ENCODE measurements at regions not wholly inside any gene's neighbourhood (a gene's known extent, or its start where the extent isn't known, plus 50 kb on each side); places are given as distances from the start of the nearest gene placed in this dataset.

- TF ChIP-seq MYC (IDR thresholded peaks at IDR 0.05; ENCODE audit: low read depth, low read length): no peak
- no peak for TF ChIP-seq CTCF (IDR thresholded peaks at IDR 0.05; ENCODE audit: extremely low read depth in 1 of 2, insufficient read depth in 1 of 2, low read depth in 1 of 2, low read length in 2 of 2)
- no peak for TF ChIP-seq FOS (IDR thresholded peaks at IDR 0.05; ENCODE audit: borderline replicate concordance, insufficient read depth, low read length)
- no peak for TF ChIP-seq EZH2 (IDR thresholded peaks at IDR 0.05; ENCODE audit: borderline replicate concordance, low read depth, low read length, severe bottlenecking)
- TF ChIP-seq JUN (IDR thresholded peaks at IDR 0.05; ENCODE audit: borderline replicate concordance, insufficient read depth, insufficient read length, low read depth): no peak
- dilution Hi-C loops (cut with MboI; ENCODE audit: extremely low pct_ligation_motif_present, low sequenced_read_pairs) (no loop called here), intact Hi-C loops (cut with micrococcal nuclease) (no loop called here)
- H3K4me2 ChIP-seq (ENCODE audit: insufficient read depth, low read length): no peak overlapping the region
- no peaks in the 10 kb centered on the region for H3K9me1 ChIP-seq (replicated peaks; ENCODE audit: control insufficient read depth, extremely low read depth, insufficient read depth, low read length)
- POLR2A ChIA-PET: no interaction called here
- DNase-seq (ENCODE audit: low read depth, low spot score) (no peak), FAIRE-seq (no peak)
- no peak overlapping the region for H2AFZ ChIP-seq (ENCODE audit: low read depth, low read length)
- H3K27ac ChIP-seq (ENCODE audit: insufficient read depth, low read depth, low read length): no peak overlapping the region
- no peaks in the 10 kb centered on the region for H3K4me1 ChIP-seq (ENCODE audit: control insufficient read depth, extremely low read depth, insufficient read depth, low read length)
- no peak overlapping the region for H3K9ac ChIP-seq (replicated peaks; ENCODE audit: extremely low read depth, insufficient read depth, low read length)
- H3K36me3 ChIP-seq (ENCODE audit: control insufficient read depth in 2 of 2, extremely low read depth in 1 of 2, insufficient read depth in 2 of 2, low read length in 2 of 2): no peaks in the 10 kb centered on the region
- no peaks in the 10 kb centered on the region for H3K79me2 ChIP-seq (ENCODE audit: control insufficient read depth, insufficient read depth, low read length)
- H4K20me1 ChIP-seq (replicated peaks; ENCODE audit: control insufficient read depth, extremely low read depth, insufficient read depth, low read length): no peaks in the 10 kb centered on the region
- H3K4me3 ChIP-seq (replicated peaks in 1 of 3; ENCODE audit: insufficient read depth in 1 of 3, low read depth in 1 of 3, low read length in 3 of 3): no peak overlapping the region
- H3K9me3 ChIP-seq (replicated peaks; ENCODE audit: control insufficient read depth, insufficient read depth, low read length): no peaks in the 10 kb centered on the region
- BruUV-seq (replicated peaks): no TSS peak
- CTCF ChIA-PET: interaction anchor here (1.3 to 1.7 kb wide), 2 partner anchors 84 to 379 kb away, joined by 3 to 4 read pairs; no protein-coding TSS in a partner anchor
- peaks cover 2 to 10% of the 10 kb centered on the region in 2 experiments for H3K27me3 ChIP-seq (ENCODE audit: control insufficient read depth in 2 of 2, insufficient read depth in 2 of 2, low read length in 2 of 2)
Measured at GRCh38 chr20:58001946-58002345, 226.5 kb downstream of the ANKRD60 start.

- H3K9ac ChIP-seq (replicated peaks; ENCODE audit: extremely low read depth, insufficient read depth, low read length): no peak overlapping the region
- CTCF ChIA-PET: interaction anchor here (1.3 to 1.7 kb wide), 2 partner anchors 85 to 379 kb away, joined by 3 to 4 read pairs; no protein-coding TSS in a partner anchor
- H2AFZ ChIP-seq (ENCODE audit: low read depth, low read length): no peak overlapping the region
Measured at GRCh38 chr20:58001381-58001780, 227.1 kb downstream of the ANKRD60 start.

More at GRCh38 chr20:58001381-58001780, 227.1 kb downstream of the ANKRD60 start:
- POLR2A ChIA-PET: no interaction called here
- FAIRE-seq (peak; percentile 24), DNase-seq (ENCODE audit: low read depth, low spot score) (peak; percentile 63)
- Histone ChIP-seq H4K20me1 (replicated peaks; ENCODE audit: control insufficient read depth, extremely low read depth, insufficient read depth, low read length) (no peaks in the 10 kb centered on the region), H3K4me1 (ENCODE audit: control insufficient read depth, extremely low read depth, insufficient read depth, low read length) (no peaks in the 10 kb centered on the region), H3K27me3 (ENCODE audit: control insufficient read depth in 2 of 2, insufficient read depth in 2 of 2, low read length in 2 of 2) (peaks cover 2 to 10% of the 10 kb centered on the region in 2 experiments), H3K4me2 (ENCODE audit: insufficient read depth, low read length) (no peak overlapping the region), H3K9me3 (replicated peaks; ENCODE audit: control insufficient read depth, insufficient read depth, low read length) (no peaks in the 10 kb centered on the region), H3K79me2 (ENCODE audit: control insufficient read depth, insufficient read depth, low read length) (no peaks in the 10 kb centered on the region), H3K4me3 (replicated peaks in 1 of 3; ENCODE audit: insufficient read depth in 1 of 3, low read depth in 1 of 3, low read length in 3 of 3) (no peak overlapping the region), H3K36me3 (ENCODE audit: control insufficient read depth in 2 of 2, extremely low read depth in 1 of 2, insufficient read depth in 2 of 2, low read length in 2 of 2) (no peaks in the 10 kb centered on the region), H3K9me1 (replicated peaks; ENCODE audit: control insufficient read depth, extremely low read depth, insufficient read depth, low read length) (no peaks in the 10 kb centered on the region), H3K27ac (ENCODE audit: insufficient read depth, low read depth, low read length) (no peak overlapping the region)
- dilution Hi-C loops (cut with MboI; ENCODE audit: extremely low pct_ligation_motif_present, low sequenced_read_pairs): no loop called here
- no peak for TF ChIP-seq EZH2 (IDR thresholded peaks at IDR 0.05; ENCODE audit: borderline replicate concordance, low read depth, low read length, severe bottlenecking)
- TF ChIP-seq POLR2AphosphoS5 (IDR thresholded peaks at IDR 0.05; ENCODE audit: insufficient read depth, low read depth, low read length): no peak
- TF ChIP-seq CTCF (IDR thresholded peaks at IDR 0.05; ENCODE audit: extremely low read depth in 1 of 2, insufficient read depth in 1 of 2, low read depth in 1 of 2, low read length in 2 of 2): no peak
- no peak for TF ChIP-seq JUN (IDR thresholded peaks at IDR 0.05; ENCODE audit: borderline replicate concordance, insufficient read depth, insufficient read length, low read depth)
- TF ChIP-seq GATA2 (IDR thresholded peaks at IDR 0.05; ENCODE audit: insufficient read depth, insufficient read length, low read depth, low read length): no peak
- TF ChIP-seq MYC (IDR thresholded peaks at IDR 0.05; ENCODE audit: low read depth, low read length): no peak
- TF ChIP-seq POLR2A (IDR thresholded peaks at IDR 0.05; ENCODE audit: low read depth, low read length): no peak
- TF ChIP-seq FOS (IDR thresholded peaks at IDR 0.05; ENCODE audit: borderline replicate concordance, insufficient read depth, low read length): no peak
- no peak for TF ChIP-seq MAX (IDR thresholded peaks at IDR 0.05; ENCODE audit: insufficient read depth, insufficient read length)
- intact Hi-C loops (cut with micrococcal nuclease): no loop called here
- BruUV-seq (replicated peaks): no TSS peak
